GM12864 (cell line): ENCODE measurements at regions not wholly inside any gene's neighbourhood (a gene's known extent, or its start where the extent isn't known, plus 50 kb on each side); places are given as distances from the start of the nearest gene placed in this dataset.

Source experiments
- DNase-seq: peaks from one replicate; pipeline ENCODE4 v3.0.0-alpha.2; 2011; ENCODE audit warnings: low read depth
- H3K4me3 ChIP-seq: 2 replicates; pipeline ENCODE4 v1.5.1; 2011; ENCODE audit warnings: mild to moderate bottlenecking, low read depth, low read length, control low read depth
- TF ChIP-seq, protein P1 (sequence below): IDR thresholded peaks from 2 replicates; pipeline ENCODE4 v1.5.1; 2011; ENCODE audit warnings: low read depth, mild to moderate bottlenecking, moderate library complexity, low read length, control low read depth, inconsistent platforms; ENCODE audit errors: missing control alignments

DNA sequence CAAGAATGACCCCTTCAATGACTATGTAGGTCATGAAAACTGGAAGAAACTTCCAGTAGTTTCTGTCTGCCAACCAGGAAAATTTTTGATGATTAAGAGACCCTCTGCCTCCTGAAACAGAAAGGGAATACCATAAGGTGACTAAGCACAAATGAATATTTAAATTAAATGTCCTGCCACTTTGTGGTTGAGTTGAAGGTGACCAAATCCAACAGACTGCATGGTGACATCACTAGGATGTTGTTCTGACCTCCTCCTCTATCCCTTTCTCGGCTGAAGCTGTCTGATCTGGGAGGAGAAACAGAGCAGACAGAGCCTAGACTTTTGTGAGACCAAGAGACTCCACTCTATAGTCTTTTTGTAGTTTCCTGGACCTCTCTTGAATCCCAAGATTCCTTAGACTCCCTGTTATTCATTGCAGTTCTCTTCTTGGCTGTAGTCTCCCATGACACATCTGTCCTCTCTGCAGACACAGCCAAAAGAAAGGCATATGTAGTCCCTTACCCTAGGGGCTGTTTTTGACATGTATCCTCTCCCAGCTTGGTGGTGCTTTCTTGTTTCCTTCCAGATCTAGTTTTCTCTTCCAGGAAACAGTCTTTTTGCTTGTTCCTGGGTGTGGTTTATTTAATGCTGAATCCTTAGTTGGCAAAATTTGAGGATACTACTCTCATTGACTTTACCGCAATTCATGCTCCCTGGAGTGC is 55.2 kb upstream of the UBE3A start:
- TF ChIP-seq, protein P1, sequence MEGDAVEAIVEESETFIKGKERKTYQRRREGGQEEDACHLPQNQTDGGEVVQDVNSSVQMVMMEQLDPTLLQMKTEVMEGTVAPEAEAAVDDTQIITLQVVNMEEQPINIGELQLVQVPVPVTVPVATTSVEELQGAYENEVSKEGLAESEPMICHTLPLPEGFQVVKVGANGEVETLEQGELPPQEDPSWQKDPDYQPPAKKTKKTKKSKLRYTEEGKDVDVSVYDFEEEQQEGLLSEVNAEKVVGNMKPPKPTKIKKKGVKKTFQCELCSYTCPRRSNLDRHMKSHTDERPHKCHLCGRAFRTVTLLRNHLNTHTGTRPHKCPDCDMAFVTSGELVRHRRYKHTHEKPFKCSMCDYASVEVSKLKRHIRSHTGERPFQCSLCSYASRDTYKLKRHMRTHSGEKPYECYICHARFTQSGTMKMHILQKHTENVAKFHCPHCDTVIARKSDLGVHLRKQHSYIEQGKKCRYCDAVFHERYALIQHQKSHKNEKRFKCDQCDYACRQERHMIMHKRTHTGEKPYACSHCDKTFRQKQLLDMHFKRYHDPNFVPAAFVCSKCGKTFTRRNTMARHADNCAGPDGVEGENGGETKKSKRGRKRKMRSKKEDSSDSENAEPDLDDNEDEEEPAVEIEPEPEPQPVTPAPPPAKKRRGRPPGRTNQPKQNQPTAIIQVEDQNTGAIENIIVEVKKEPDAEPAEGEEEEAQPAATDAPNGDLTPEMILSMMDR: no peak
- no peak overlapping the region for H3K4me3 ChIP-seq
- DNase-seq: no peak

DNA sequence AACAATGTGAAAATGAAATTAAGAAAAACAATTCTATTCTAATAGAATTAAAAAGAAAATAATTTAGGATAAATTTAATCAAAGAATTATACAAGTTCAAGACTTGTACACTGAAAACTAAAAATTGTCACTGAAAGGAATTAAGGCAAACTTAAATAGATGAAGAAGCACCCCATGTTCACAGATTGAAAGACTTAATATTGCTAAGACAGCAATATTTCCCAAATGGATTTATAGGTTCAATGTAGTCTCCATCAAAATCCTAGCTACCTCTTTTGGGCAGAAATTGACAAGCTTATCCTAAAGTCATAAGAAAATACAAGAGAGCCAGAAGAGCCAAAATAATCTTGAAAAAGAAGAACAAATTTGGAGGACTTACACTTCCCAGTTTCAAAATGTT is 53.5 kb upstream of the UBE3A start:
- H3K4me3 ChIP-seq: no peak overlapping the region
- TF ChIP-seq, protein P1: no peak

More for the DNA sequence above, 53.5 kb upstream of the UBE3A start:
- DNase-seq: no peak
